HCT116 (cell line): ENCODE measurements at regions not wholly inside any gene's neighbourhood (a gene's known extent, or its start where the extent isn't known, plus 50 kb on each side); places are given as distances from the start of the nearest gene placed in this dataset.

ENCODE experiments used
- ATAC-seq: fragments of 200-7000 bp; cut with Tn5 transposase; 2 replicates; pipeline ENCODE4 v1.9.1; 2020; ENCODE audit warnings: mild to moderate bottlenecking, moderate library complexity
- BruUV-seq: library from RNA; stranded (reverse); fragments of 400-500 nt; replicated peaks from 2 replicates; lab custom pipeline; 2021; lab: Mats Ljungman, UMichigan
- CTCF ChIA-PET: fragments of 300-600 bp; sonication (Branson Sonifier 250); formaldehyde crosslinking; loops from one replicate; lab custom pipeline; 2021; ENCODE audit warnings: antibody characterized with exemption; lab: Charles Lee
- POLR2A ChIA-PET: fragments of 300-600, 350-600 bp; sonication (Branson Sonifier 250); formaldehyde crosslinking; loops from one replicate; lab custom pipeline; 2021; ENCODE audit warnings: antibody characterized with exemption; lab: Charles Lee
- RAD21 ChIA-PET, 2 experiments: fragments of 300-600 bp; sonication (Branson Sonifier 250); formaldehyde crosslinking; loops; one replicate each; lab custom pipeline; 2023; ENCODE audit warnings: low total read pairs in 2 of 2; ENCODE audit not compliant: uncharacterized antibody in 2 of 2, unreplicated experiment in 2 of 2, low non-redundant PET in 1 of 2; lab: Charles Lee
- DNase-seq: peaks from one replicate; pipeline ENCODE4 v3.0.0-alpha.2; 2010; ENCODE audit warnings: low read depth, low spot score
- H2AFZ ChIP-seq: fragments of 200-600 bp; shearing (Covaris generic), sonication (generic); 2 replicates; pipeline ENCODE4 v1.6.1; 2017; ENCODE audit warnings: low read depth, mixed run types, mixed read lengths, antibody characterized with exemption, low read length; ENCODE audit not compliant: poor library complexity, severe bottlenecking
- H3K27ac ChIP-seq: 2 replicates; pipeline ENCODE4 v1.5.1; 2012; ENCODE audit warnings: low read depth, low read length
- H3K27me3 ChIP-seq: fragments of 200-600 bp; sonication (generic); 2 replicates; pipeline ENCODE4 v1.6.1; 2016; ENCODE audit warnings: mixed run types, low read length, mixed read lengths; ENCODE audit not compliant: insufficient read depth
- H3K36me3 ChIP-seq, 2 experiments: fragments of 200-500 bp in 1 of 2; fragments of 200-600 bp in 1 of 2; sonication (Bioruptor generic) in 1 of 2; sonication (generic) in 1 of 2; 2 replicates each; pipeline versions ENCODE4 v1.5.1 to v1.6.1; 2014 to 2016; ENCODE audit warnings: low read length in 2 of 2, inconsistent platforms in 1 of 2, mixed read lengths in 1 of 2, mixed run types in 1 of 2; ENCODE audit not compliant: insufficient read depth in 2 of 2, control insufficient read depth in 1 of 2
- H3K4me1 ChIP-seq, 2 experiments: fragments of 200-600 bp in 1 of 2; sonication (generic) in 1 of 2; 2 replicates each; pipeline versions ENCODE4 v1.5.1 to v1.6.1; 2012 to 2017; ENCODE audit warnings: low read length in 2 of 2, inconsistent platforms in 1 of 2, mild to moderate bottlenecking in 1 of 2, mixed read lengths in 1 of 2, mixed run types in 1 of 2, moderate library complexity in 1 of 2; ENCODE audit not compliant: insufficient read depth in 2 of 2, control insufficient read depth in 1 of 2
- H3K4me2 ChIP-seq: fragments of 200-600 bp; sonication (generic); 2 replicates; pipeline ENCODE4 v1.6.1; 2017; ENCODE audit warnings: mixed run types, low read length, mixed read lengths
- H3K4me3 ChIP-seq, 2 experiments: fragments of 200-600 bp in 1 of 2; sonication (generic) in 1 of 2; replicated peaks in 1 of 2; 2 replicates each; pipeline ENCODE4 v1.5.1; 2011 to 2016; ENCODE audit warnings: low read length in 2 of 2, control low read depth in 1 of 2, low read depth in 1 of 2, mild to moderate bottlenecking in 1 of 2, mixed read lengths in 1 of 2, mixed run types in 1 of 2
- H3K79me2 ChIP-seq: fragments of 200-600 bp; sonication (generic); 2 replicates; pipeline ENCODE4 v1.6.1; 2017; ENCODE audit warnings: mild to moderate bottlenecking, mixed run types, low read length, moderate library complexity, mixed read lengths; ENCODE audit not compliant: insufficient read depth
- H3K9ac ChIP-seq: fragments of 200-600 bp; sonication (generic); 2 replicates; pipeline ENCODE4 v1.6.1; 2016; ENCODE audit warnings: low read length, mixed read lengths
- H3K9me2 ChIP-seq: fragments of 200-600 bp; sonication (generic), shearing (Covaris generic); 2 replicates; pipeline ENCODE4 v1.6.1; 2017; ENCODE audit warnings: mixed run types, mild to moderate bottlenecking, moderate library complexity; ENCODE audit not compliant: insufficient read depth
- H3K9me3 ChIP-seq, 2 experiments: fragments of 200-500 bp in 1 of 2; fragments of 200-600 bp in 1 of 2; sonication (Bioruptor generic) in 1 of 2; sonication (generic) in 1 of 2; 2 replicates each; pipeline ENCODE4 v1.6.1; 2014 to 2017; ENCODE audit warnings: low read length in 2 of 2, mixed read lengths in 2 of 2, inconsistent platforms in 1 of 2, low read depth in 1 of 2, mild to moderate bottlenecking in 1 of 2, mixed run types in 1 of 2, moderate library complexity in 1 of 2; ENCODE audit not compliant: control insufficient read depth in 1 of 2, insufficient read depth in 1 of 2
- H4K20me1 ChIP-seq: fragments of 200-600 bp; sonication (generic), shearing (Covaris generic); 2 replicates; pipeline ENCODE4 v1.6.1; 2017; ENCODE audit warnings: mixed run types, mild to moderate bottlenecking, moderate library complexity; ENCODE audit not compliant: insufficient read depth
- CTCF ChIP-seq, 3 experiments: fragments of 200-600 bp in 1 of 3; sonication (generic) in 1 of 3; IDR thresholded peaks in 2 of 3; conservative IDR thresholded peaks in 1 of 3; 2 replicates each; pipeline ENCODE4 v1.5.1; 2012 to 2017; ENCODE audit warnings: low read depth in 2 of 3, low read length in 2 of 3, antibody characterized with exemption in 1 of 3, borderline replicate concordance in 1 of 3, control low read depth in 1 of 3, mild to moderate bottlenecking in 1 of 3, mixed read lengths in 1 of 3, mixed run types in 1 of 3, moderate library complexity in 1 of 3; ENCODE audit not compliant: insufficient read depth in 1 of 3
- ELF1 ChIP-seq: IDR thresholded peaks from 2 replicates; pipeline ENCODE4 v1.6.1; 2012; ENCODE audit warnings: low read depth, borderline replicate concordance
- EZH2phosphoT487 ChIP-seq: fragments of 200-600 bp; IDR thresholded peaks from 2 replicates; pipeline ENCODE4 v1.6.1; 2018; ENCODE audit warnings: antibody characterized with exemption, borderline replicate concordance
- FOSL1 ChIP-seq: IDR thresholded peaks from 2 replicates; pipeline ENCODE4 v1.6.1; 2012; ENCODE audit warnings: low read depth
- POLR2A ChIP-seq: IDR thresholded peaks from 2 replicates; pipeline ENCODE4 v1.7.0; 2011; ENCODE audit warnings: borderline replicate concordance; ENCODE audit not compliant: insufficient read depth, insufficient read length; ENCODE audit errors: extremely low read depth
- RAD21 ChIP-seq: IDR thresholded peaks from 2 replicates; pipeline ENCODE4 v1.6.1; 2012; ENCODE audit warnings: low read depth, mild to moderate bottlenecking
- REST ChIP-seq: IDR thresholded peaks from 2 replicates; pipeline ENCODE4 v1.6.1; 2012; ENCODE audit warnings: low read depth
- SIN3A ChIP-seq: IDR thresholded peaks from 2 replicates; pipeline ENCODE4 v1.6.1; 2012; ENCODE audit warnings: low read depth
- TCF7L2 ChIP-seq: IDR thresholded peaks from 2 replicates; pipeline ENCODE4 v1.7.0; 2011; ENCODE audit warnings: borderline replicate concordance, inconsistent platforms; ENCODE audit not compliant: insufficient read depth, insufficient read length; ENCODE audit errors: extremely low read depth
- YY1 ChIP-seq: IDR thresholded peaks from 2 replicates; pipeline ENCODE4 v1.6.1; 2011; ENCODE audit warnings: low read length, low read depth, moderate library complexity, mild to moderate bottlenecking; ENCODE audit not compliant: insufficient replicate concordance; ENCODE audit errors: extremely low read depth
- ZNF274 ChIP-seq: fragments of 200-500 bp; sonication (Bioruptor generic); IDR thresholded peaks from 2 replicates; pipeline ENCODE4 v1.6.1; 2014; ENCODE audit warnings: mild to moderate bottlenecking, low read depth, low read length, inconsistent platforms
- intact Hi-C: fragments of 100-400 bp; cut with micrococcal nuclease; formaldehyde crosslinking; loops from 2 replicates; pipeline ENCODE4 v1.10.0; 2022

- TF ChIP-seq CTCF (IDR thresholded peaks at IDR 0.05 in 2 of 3, conservative IDR thresholded peaks at IDR 0.05 in 1 of 3; ENCODE audit: borderline replicate concordance in 1 of 3, insufficient read depth in 1 of 3, low read depth in 2 of 3, low read length in 2 of 3) = no peak
- TF ChIP-seq YY1 = no peak
- TF ChIP-seq TCF7L2 = no peak
- TF ChIP-seq FOSL1 = no peak
- TF ChIP-seq SIN3A = no peak
- TF ChIP-seq RAD21 = no peak
- no peak for TF ChIP-seq POLR2A
- no peak for TF ChIP-seq EZH2phosphoT487
- no peak for TF ChIP-seq ELF1
- TF ChIP-seq ZNF274 = no peak
These were observed 365.7 kb downstream of the MAFB start (continued) for GRCh38 chr20:40323361-40323794.

- BruUV-seq = no TSS peak
- no peaks in the 10 kb centered on the region for H3K9me3 ChIP-seq
- intact Hi-C loops = no loop called here
- DNase-seq = no peak
- no peaks in the 10 kb centered on the region for H4K20me1 ChIP-seq
- H3K79me2 ChIP-seq = no peaks in the 10 kb centered on the region
- H3K4me1 ChIP-seq = no peaks in the 10 kb centered on the region
- H3K27ac ChIP-seq = no peak overlapping the region
- CTCF ChIA-PET = no interaction called here
- peaks cover 9% of the 10 kb centered on the region; the same call in 1 of the 2 replicates for H3K27me3 ChIP-seq
- no peaks in the 10 kb centered on the region for H3K36me3 ChIP-seq
- TF ChIP-seq SIN3A (no peak), RAD21 (no peak), FOSL1 (no peak), REST (no peak), TCF7L2 (no peak)
- ATAC-seq = no peak
- RAD21 ChIA-PET = no interaction called here
- no peak overlapping the region for H2AFZ ChIP-seq
- no peak overlapping the region for H3K9ac ChIP-seq
- POLR2A ChIA-PET = no interaction called here
- no peak overlapping the region for H3K4me3 ChIP-seq
- no peaks in the 10 kb centered on the region for H3K9me2 ChIP-seq
- no peak overlapping the region for H3K4me2 ChIP-seq
These were observed 366.1 kb downstream of the MAFB start for GRCh38 chr20:40322941-40323340.
